SK-N-SH treated with all-trans-retinoic acid at 6 μM for 48 hours (cell line): ENCODE measurements at regions not wholly inside any gene's neighbourhood (a gene's known extent, or its start where the extent isn't known, plus 50 kb on each side); places are given as distances from the start of the nearest gene placed in this dataset.

ENCODE experiments used
- ARNTL ChIP-seq: fragments of 450-650 bp; formaldehyde crosslinking; IDR thresholded peaks from 2 replicates; pipeline ENCODE4 v1.5.0; 2020; ENCODE audit warnings: low read depth, mild to moderate bottlenecking, moderate library complexity, borderline replicate concordance
- BACH2 ChIP-seq: fragments of 250-450 bp; sonication (Bioruptor Pico); IDR thresholded peaks from 2 replicates; pipeline ENCODE4 v1.9.0; 2021; ENCODE audit warnings: mild to moderate bottlenecking, borderline replicate concordance
- ESRRG ChIP-seq: fragments of 250-450 bp; sonication (Bioruptor Pico); IDR thresholded peaks from 2 replicates; pipeline ENCODE4 v1.6.1; 2021; ENCODE audit warnings: mild to moderate bottlenecking
- PATZ1 ChIP-seq: fragments of 250-450 bp; sonication (Bioruptor Pico); IDR thresholded peaks from 2 replicates; pipeline ENCODE4 v1.8.0; 2020; ENCODE audit warnings: mild to moderate bottlenecking, moderate library complexity, borderline replicate concordance
- PPARA ChIP-seq: fragments of 250-450 bp; sonication (Bioruptor Pico); IDR thresholded peaks from 2 replicates; pipeline ENCODE4 v1.5.0; 2020; ENCODE audit warnings: mild to moderate bottlenecking, borderline replicate concordance
- SNAI2 ChIP-seq: fragments of 250-450 bp; sonication (Bioruptor Pico); IDR thresholded peaks from 2 replicates; pipeline ENCODE4 v1.5.0; 2020; ENCODE audit warnings: mild to moderate bottlenecking, moderate library complexity
- TOX ChIP-seq: fragments of 250-450 bp; sonication (Bioruptor Pico); IDR thresholded peaks from 2 replicates; pipeline ENCODE4 v1.8.0; 2021; ENCODE audit warnings: mild to moderate bottlenecking, moderate library complexity, borderline replicate concordance
- ZC3H10 ChIP-seq: fragments of 250-450 bp; sonication (Bioruptor Pico); IDR thresholded peaks from 2 replicates; pipeline ENCODE4 v1.5.1; 2021; ENCODE audit warnings: mild to moderate bottlenecking, moderate library complexity
- ZFP3 ChIP-seq: fragments of 250-450 bp; sonication (Bioruptor Pico); IDR thresholded peaks from 2 replicates; pipeline ENCODE4 v1.5.0; 2020; ENCODE audit warnings: mild to moderate bottlenecking, moderate library complexity
- TF ChIP-seq, protein P1 (sequence below): fragments of 250-450 bp; sonication (Bioruptor Pico); IDR thresholded peaks from 2 replicates; pipeline ENCODE4 v1.5.1; 2020; ENCODE audit warnings: low read depth, mild to moderate bottlenecking, moderate library complexity

DNA sequence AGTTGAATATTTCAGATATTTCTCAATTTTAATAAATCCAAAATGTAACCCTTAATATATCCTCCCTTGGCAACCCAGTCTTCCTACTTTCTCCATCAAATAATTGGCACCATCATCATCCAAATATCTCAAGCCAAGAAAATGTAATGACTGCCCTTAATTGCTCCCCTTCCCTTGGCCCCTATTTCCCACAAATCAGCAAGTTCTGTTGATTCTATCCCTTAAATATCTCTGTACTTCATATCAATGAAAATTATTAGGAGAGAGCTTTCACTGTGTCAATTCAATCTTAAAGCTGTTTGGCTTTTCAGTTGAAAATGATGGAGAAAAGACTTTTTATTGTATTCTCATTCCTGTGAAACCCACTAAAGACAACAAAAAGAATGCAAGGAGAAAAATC, 349.8 kb downstream of the HINT1 start:
- TF ChIP-seq PATZ1, result no peak
- TF ChIP-seq PPARA (CRISPR knock-in tag), result no peak
- TF ChIP-seq ARNTL (CRISPR knock-in tag), result no peak
- no peak for TF ChIP-seq TOX (CRISPR knock-in tag)
- no peak for TF ChIP-seq ESRRG (CRISPR knock-in tag)
- no peak for TF ChIP-seq ZC3H10
- TF ChIP-seq, protein P1, sequence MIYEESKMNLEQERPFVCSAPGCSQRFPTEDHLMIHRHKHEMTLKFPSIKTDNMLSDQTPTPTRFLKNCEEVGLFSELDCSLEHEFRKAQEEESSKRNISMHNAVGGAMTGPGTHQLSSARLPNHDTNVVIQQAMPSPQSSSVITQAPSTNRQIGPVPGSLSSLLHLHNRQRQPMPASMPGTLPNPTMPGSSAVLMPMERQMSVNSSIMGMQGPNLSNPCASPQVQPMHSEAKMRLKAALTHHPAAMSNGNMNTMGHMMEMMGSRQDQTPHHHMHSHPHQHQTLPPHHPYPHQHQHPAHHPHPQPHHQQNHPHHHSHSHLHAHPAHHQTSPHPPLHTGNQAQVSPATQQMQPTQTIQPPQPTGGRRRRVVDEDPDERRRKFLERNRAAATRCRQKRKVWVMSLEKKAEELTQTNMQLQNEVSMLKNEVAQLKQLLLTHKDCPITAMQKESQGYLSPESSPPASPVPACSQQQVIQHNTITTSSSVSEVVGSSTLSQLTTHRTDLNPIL, result no peak
- TF ChIP-seq ZFP3 (CRISPR knock-in tag), result no peak
- TF ChIP-seq SNAI2 (CRISPR knock-in tag), result no peak
- TF ChIP-seq BACH2 (CRISPR knock-in tag), result no peak
